Neural progenitor cell (in vitro differentiated cells): ENCODE measurements at regions not wholly inside any gene's neighbourhood (a gene's known extent, or its start where the extent isn't known, plus 50 kb on each side); places are given as distances from the start of the nearest gene placed in this dataset.

Source experiments
- EZH2phosphoT487 ChIP-seq: fragments of 200-600 bp; sonication (generic); IDR thresholded peaks from 2 replicates; pipeline ENCODE4 v1.6.1; 2017; ENCODE audit warnings: antibody characterized with exemption
- TF ChIP-seq, protein P1 (sequence below): fragments of 200-600 bp; sonication (generic); IDR thresholded peaks from 2 replicates; pipeline ENCODE4 v1.5.1; 2017; ENCODE audit warnings: antibody characterized with exemption, mild to moderate bottlenecking

DNA sequence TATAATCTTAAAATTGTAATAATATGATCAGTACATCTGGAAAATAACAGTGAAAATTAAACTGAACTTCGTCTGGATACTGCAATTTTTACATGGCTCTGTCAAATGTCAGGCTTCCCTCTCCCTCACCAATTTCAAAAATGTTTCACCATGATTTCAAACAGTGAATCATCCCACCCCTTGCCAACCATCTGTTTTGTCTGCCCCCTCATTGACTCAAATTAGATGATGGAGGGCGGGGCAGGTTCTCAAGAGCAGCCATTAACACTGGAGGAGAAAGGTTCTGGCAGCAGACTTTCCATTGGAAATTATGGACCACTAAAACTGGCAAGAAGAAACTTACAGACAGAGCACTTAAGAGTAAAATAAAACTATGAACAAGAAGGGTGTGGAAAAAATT lies 1195.7 kb upstream of the ZEB2 start:
- no peak for TF ChIP-seq EZH2phosphoT487
- TF ChIP-seq, protein P1, sequence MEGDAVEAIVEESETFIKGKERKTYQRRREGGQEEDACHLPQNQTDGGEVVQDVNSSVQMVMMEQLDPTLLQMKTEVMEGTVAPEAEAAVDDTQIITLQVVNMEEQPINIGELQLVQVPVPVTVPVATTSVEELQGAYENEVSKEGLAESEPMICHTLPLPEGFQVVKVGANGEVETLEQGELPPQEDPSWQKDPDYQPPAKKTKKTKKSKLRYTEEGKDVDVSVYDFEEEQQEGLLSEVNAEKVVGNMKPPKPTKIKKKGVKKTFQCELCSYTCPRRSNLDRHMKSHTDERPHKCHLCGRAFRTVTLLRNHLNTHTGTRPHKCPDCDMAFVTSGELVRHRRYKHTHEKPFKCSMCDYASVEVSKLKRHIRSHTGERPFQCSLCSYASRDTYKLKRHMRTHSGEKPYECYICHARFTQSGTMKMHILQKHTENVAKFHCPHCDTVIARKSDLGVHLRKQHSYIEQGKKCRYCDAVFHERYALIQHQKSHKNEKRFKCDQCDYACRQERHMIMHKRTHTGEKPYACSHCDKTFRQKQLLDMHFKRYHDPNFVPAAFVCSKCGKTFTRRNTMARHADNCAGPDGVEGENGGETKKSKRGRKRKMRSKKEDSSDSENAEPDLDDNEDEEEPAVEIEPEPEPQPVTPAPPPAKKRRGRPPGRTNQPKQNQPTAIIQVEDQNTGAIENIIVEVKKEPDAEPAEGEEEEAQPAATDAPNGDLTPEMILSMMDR, result no peak
